ENCODE measurements at regions not wholly inside any gene's neighbourhood (a gene's known extent, or its start where the extent isn't known, plus 50 kb on each side); places are given as distances from the start of the nearest gene placed in this dataset.

DNA sequence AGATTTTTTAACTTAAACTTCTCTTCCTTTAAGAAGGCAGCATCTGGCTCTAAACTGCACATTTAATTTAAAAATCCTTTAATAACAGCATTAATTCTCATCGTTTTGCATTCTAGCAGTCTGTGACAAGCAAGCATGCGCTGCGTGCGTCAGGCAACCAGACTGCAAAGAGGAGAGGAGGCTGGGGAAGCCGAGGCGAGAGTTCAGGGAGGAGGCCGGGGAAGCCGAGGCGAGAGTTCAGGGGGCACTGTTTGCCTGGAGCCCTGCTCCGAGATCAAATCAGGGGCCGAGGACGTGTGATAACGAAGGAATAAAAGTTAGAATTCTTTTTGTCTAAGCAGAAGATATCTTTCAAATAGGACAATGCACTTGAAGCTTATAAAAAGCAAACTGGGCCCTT lies 435.7 kb downstream of the EFNB2 start:
- Histone ChIP-seq H4K20me1 (ENCODE audit: insufficient read depth, low read length) (no peaks in the 10 kb centered on the region), H2AFZ (replicated peaks; ENCODE audit: low read length, poor library complexity) (no peak overlapping the region), H2BK20ac (ENCODE audit: low read depth, low read length) (no peak overlapping the region), H3K18ac (ENCODE audit: low read depth, low read length) (no peak overlapping the region), H3K36me3 (ENCODE audit: control insufficient read depth, insufficient read depth, low read length) (no peaks in the 10 kb centered on the region), H2AK5ac (ENCODE audit: low read depth, low read length) (peak overlapping the region; percentile 16; the same call in 1 of the 2 replicates), H2BK5ac (ENCODE audit: low read depth, low read length, poor library complexity, severe bottlenecking) (no peak overlapping the region), H2AK9ac (replicated peaks; ENCODE audit: low read depth, low read length, poor library complexity) (no peak overlapping the region), H3K9ac (ENCODE audit: low read depth, low read length) (no peak overlapping the region), H4K91ac (ENCODE audit: insufficient read depth, low read depth, low read length) (no peak overlapping the region; the same call in 1 of the 2 replicates), H3K79me1 (ENCODE audit: low read depth in 1 of 2, low read length in 2 of 2) (no peaks in the 10 kb centered on the region), H3K14ac (replicated peaks; ENCODE audit: low read depth, low read length) (no peak overlapping the region), H4K5ac (ENCODE audit: low read depth, low read length) (no peak overlapping the region), H2BK120ac (ENCODE audit: low read depth, low read length) (no peak overlapping the region), H3K4ac (ENCODE audit: low read depth, low read length) (no peak overlapping the region), H2BK15ac (ENCODE audit: low read depth, low read length) (no peak overlapping the region), H3K9me3 (ENCODE audit: control insufficient read depth, insufficient read depth, low read length) (no peaks in the 10 kb centered on the region), H3K56ac (ENCODE audit: extremely low read depth, insufficient read depth, low read length) (no peak overlapping the region), H4K8ac (ENCODE audit: low read depth in 2 of 2, low read length in 2 of 2) (no peak overlapping the region), H3K23ac (ENCODE audit: low read depth, low read length) (no peak overlapping the region), H3K27me3 (ENCODE audit: control insufficient read depth, insufficient read depth, low read length) (no peaks in the 10 kb centered on the region), H3K4me3 (ENCODE audit: insufficient read depth, low read depth, low read length) (no peak overlapping the region), H3K27ac (ENCODE audit: insufficient read depth, low read length) (no peak overlapping the region), H3K4me1 (ENCODE audit: control insufficient read depth, insufficient read depth, low read length) (peaks cover 9% of the 10 kb centered on the region), H3K4me2 (ENCODE audit: low read depth, low read length) (no peak overlapping the region), H3K9me1 (ENCODE audit: insufficient read depth, low read length) (peaks cover 5% of the 10 kb centered on the region)
- BruUV-seq (replicated peaks) = no TSS peak
- ChIA-PET POLR2A (ENCODE audit: unreplicated experiment) (no interaction called here), CTCF (no interaction called here)
- 86% methylated on average over 7 of the region's 13 CpGs; no CpG with 5 or more reads in 1 of the 2 experiments for WGBS, 2 experiments (ENCODE audit: extremely low coverage in 2 of 2, insufficient read length in 1 of 2)
- no peak for DNase-seq
- intact Hi-C loops (cut with micrococcal nuclease) = no loop called here
- in situ Hi-C loops (cut with MboI; ENCODE audit: low sequenced_read_pairs) = loop anchor here (25.0 kb wide), 1 partner anchor 413 kb away; no protein-coding TSS in a partner anchor
- no peak for ATAC-seq (ENCODE audit: low read depth)
- dilution Hi-C loops (cut with HindIII; ENCODE audit: low sequenced_read_pairs, unreplicated experiment) = no loop called here
- TF ChIP-seq RAD21 (IDR thresholded peaks at IDR 0.05; ENCODE audit: low read length) (no peak), NFE2L2 (IDR thresholded peaks at IDR 0.05; ENCODE audit: low read depth, low read length) (no peak), CEBPB (IDR thresholded peaks at IDR 0.05; ENCODE audit: low read depth, low read length) (no peak), SMC3 (IDR thresholded peaks at IDR 0.05; ENCODE audit: low read depth, low read length) (no peak), POLR2A (IDR thresholded peaks at IDR 0.05; ENCODE audit: low read depth, low read length) (no peak), MAFK (IDR thresholded peaks at IDR 0.05; ENCODE audit: low read depth, low read length) (no peak), FOS (IDR thresholded peaks at IDR 0.05; ENCODE audit: low read depth, low read length) (no peak), RCOR1 (IDR thresholded peaks at IDR 0.05; ENCODE audit: insufficient replicate concordance, low read length) (no peak), CHD1 (IDR thresholded peaks at IDR 0.05; ENCODE audit: low read depth, low read length) (no peak), RFX5 (IDR thresholded peaks at IDR 0.05; ENCODE audit: low read depth, low read length) (no peak), BHLHE40 (IDR thresholded peaks at IDR 0.05; ENCODE audit: low read depth, low read length) (no peak), MAZ (IDR thresholded peaks at IDR 0.05; ENCODE audit: borderline replicate concordance, low read depth, low read length) (no peak), MXI1 (IDR thresholded peaks at IDR 0.05; ENCODE audit: borderline replicate concordance, low read depth, low read length) (no peak)
- TF ChIP-seq, protein P1, sequence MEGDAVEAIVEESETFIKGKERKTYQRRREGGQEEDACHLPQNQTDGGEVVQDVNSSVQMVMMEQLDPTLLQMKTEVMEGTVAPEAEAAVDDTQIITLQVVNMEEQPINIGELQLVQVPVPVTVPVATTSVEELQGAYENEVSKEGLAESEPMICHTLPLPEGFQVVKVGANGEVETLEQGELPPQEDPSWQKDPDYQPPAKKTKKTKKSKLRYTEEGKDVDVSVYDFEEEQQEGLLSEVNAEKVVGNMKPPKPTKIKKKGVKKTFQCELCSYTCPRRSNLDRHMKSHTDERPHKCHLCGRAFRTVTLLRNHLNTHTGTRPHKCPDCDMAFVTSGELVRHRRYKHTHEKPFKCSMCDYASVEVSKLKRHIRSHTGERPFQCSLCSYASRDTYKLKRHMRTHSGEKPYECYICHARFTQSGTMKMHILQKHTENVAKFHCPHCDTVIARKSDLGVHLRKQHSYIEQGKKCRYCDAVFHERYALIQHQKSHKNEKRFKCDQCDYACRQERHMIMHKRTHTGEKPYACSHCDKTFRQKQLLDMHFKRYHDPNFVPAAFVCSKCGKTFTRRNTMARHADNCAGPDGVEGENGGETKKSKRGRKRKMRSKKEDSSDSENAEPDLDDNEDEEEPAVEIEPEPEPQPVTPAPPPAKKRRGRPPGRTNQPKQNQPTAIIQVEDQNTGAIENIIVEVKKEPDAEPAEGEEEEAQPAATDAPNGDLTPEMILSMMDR (conservative IDR thresholded peaks at IDR 0.05; ENCODE audit: low read depth, low read length) = no peak
- TF ChIP-seq, protein P2, sequence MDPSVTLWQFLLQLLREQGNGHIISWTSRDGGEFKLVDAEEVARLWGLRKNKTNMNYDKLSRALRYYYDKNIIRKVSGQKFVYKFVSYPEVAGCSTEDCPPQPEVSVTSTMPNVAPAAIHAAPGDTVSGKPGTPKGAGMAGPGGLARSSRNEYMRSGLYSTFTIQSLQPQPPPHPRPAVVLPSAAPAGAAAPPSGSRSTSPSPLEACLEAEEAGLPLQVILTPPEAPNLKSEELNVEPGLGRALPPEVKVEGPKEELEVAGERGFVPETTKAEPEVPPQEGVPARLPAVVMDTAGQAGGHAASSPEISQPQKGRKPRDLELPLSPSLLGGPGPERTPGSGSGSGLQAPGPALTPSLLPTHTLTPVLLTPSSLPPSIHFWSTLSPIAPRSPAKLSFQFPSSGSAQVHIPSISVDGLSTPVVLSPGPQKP (IDR thresholded peaks at IDR 0.05; ENCODE audit: borderline replicate concordance, low read depth, low read length) = no peak
- TF ChIP-seq, protein P3, sequence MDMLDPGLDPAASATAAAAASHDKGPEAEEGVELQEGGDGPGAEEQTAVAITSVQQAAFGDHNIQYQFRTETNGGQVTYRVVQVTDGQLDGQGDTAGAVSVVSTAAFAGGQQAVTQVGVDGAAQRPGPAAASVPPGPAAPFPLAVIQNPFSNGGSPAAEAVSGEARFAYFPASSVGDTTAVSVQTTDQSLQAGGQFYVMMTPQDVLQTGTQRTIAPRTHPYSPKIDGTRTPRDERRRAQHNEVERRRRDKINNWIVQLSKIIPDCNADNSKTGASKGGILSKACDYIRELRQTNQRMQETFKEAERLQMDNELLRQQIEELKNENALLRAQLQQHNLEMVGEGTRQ (IDR thresholded peaks at IDR 0.05; ENCODE audit: low read depth, low read length) = no peak

Data from IMR-90 (cell line).